ENCODE measurements at regions not wholly inside any gene's neighbourhood (a gene's known extent, or its start where the extent isn't known, plus 50 kb on each side); places are given as distances from the start of the nearest gene placed in this dataset.

DNA sequence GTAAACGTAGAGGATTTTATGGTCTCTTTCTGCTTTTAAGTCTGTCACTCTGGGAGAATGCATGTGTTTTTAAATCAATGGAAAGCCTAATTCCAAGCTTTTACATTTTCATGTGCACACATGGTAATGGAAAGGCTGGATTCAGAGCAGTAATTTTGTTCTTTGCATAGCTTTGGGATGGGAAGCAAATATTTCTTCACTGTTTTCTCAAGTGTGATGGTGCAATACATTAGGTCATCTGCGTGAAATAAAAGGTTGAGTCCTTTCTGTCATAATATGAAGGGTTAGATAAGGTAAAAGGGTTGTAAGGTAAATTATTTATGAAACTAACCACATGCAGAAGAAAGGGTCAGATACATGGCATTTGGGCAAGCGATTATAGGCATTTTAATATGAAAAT is 88.2 kb upstream of the NR3C1 start:
- DNase-seq: no peak

DNA sequence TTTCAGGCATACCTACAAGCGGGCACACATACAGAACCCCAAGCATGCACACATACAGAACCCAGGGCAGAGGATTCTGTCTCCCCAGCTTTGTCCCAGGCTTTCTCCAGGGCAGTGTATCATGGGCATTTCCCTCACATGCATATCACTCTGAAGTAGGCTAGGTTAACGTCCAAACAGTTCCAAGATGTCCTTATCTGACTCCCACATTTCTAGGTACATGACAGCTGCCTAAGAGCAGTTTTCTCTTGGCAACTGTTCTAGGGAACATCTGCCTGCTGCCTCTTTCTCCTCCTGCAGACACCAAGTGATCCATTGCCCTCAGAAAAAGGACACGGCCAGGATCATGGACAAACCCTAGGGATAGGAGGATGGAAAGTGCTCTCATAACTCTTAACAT is 84.9 kb upstream of the NR3C1 start:
- no peak for DNase-seq

DNA sequence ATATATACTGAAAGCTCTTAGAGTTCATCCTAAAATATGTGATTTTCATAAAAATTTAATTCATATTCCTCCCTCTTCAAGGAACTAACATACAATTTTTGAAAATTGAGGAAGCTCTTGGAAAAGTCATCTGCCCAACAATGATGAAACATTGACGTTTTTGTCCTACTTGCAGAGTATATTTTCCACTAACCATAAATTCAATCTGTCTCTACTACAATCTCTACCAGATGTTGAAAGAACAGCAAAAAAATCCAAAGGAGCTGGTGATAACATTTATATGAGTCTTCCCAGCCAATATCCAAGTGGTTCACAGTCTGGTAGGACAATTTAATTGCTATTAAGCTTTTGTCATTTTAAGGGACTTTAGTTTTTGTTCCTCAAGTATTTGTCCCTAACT is 81.1 kb upstream of the NR3C1 start:
- DNase-seq: no peak

DNA sequence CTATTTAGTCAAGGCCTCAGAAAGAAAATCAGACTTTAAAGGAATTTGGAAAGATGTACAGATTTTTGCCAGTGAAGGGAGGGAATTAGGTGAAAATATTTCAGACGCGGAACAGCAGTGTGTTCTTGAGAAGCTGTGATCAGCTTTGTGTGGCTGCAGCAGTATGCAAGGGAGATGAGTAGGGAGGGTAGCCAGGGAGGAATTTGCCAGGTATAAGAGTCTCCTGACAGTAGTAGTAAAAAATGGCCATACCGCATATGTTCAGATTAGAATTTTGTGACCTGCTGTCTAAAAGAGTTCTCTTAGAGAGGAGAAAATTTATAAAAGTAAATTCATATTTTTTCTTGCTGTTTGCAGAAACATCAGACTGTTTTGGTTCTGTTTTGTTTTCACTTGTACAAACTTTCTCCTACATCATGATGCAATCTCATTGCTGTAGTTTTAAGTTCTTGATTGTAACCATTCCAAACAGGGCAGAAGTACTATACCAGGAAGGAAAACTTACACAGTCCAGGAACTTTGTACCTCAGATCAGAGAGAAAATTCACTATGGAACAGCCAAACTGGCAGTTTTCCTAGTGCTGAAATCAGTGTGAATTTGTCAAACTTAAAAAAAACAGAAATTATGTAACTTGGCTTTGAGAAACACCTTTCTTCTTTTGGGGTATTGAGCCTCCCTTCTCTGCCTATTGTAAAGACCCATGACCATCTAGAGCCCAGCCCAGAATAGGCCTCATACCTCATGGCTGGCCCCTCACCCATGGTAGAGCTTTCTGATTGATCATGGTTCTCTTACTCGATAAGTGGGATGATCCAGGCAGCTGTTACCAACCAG is 78.4 kb upstream of the NR3C1 start:
- no peak for DNase-seq

DNA sequence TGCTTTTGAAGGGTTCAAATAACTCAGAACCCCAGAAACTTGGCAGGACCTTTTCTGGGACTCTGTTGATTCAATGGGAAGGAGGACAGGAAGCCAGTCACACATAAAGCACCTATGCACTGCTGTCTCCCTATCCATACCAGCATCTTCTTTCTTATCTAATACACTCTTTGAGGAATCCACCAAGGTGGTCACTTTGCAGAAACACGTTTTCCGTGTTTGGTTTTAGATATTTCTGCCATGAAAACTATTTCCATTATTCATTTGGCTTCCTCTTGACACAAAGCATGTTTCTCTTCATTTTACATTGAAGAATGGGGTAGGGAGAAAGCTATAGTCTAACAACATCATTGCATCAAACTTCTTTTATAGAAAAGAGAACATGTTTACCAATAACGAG is 76.5 kb upstream of the NR3C1 start:
- no peak for DNase-seq

DNA sequence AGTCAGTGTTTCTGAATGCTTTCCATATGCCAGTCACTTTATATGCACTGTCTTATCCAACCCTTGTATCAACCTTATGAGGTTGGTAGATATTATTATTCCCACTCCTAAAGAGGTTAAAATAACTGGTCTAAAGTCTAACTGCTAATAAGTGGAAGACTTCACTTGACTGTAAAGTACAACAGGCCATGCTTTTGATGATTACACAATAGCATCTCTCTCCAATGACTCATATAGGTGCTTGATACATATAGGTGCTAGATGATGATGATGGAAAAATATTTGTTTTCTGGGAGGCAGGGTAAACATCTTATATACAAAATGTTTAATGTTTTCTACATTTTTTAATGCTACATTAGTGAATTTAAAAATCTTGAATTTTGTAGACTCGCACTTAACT is 75.9 kb upstream of the NR3C1 start:
- DNase-seq: no peak

DNA sequence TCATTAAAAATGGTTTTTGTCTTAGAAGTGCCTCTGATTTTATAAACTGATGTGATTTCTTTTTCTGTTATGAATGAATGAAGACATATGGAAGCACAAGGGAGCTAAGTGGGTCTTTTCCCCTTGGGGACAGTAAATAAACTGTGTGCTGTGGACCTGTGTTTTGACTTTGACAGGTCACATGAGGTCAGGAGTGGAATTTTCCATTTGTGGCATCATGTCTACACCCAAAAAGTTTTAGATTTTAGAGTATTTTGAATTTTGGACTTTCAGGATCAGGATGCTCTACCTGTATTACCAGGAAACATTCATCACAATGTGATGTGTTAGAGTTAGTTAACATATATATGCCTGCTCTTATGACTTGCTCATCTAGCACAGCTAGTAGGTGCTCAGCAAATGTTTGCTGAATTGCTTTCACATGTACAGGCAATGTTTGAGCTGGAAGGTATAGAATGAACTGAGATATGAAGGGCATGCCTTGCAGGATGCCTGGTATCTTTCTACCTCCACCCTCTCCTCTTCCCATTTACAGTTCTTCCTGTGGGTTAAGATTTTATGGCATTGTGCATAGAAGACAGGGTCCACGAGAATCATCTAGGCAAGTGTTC is 73.2 kb upstream of the NR3C1 start:
- DNase-seq: no peak

DNA sequence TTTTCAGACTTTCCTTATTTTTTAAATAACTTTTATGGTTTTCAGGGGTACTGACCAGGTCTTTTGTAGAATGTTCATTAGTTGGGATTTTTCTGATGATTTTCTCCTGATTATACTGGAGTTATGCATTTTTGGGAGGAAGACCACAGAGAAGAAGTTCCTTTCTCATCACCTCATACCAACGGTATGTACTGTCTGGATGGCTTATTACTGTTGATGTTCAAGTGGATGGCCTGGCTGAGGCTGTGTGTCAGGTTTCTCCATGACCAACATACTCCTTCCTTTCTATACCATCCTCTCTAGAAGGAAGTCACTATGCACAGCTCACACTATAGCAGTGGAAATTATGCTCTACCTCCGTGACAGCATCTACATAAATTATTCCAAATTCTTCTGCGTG is 71.1 kb upstream of the NR3C1 start:
- no peak for DNase-seq

DNA sequence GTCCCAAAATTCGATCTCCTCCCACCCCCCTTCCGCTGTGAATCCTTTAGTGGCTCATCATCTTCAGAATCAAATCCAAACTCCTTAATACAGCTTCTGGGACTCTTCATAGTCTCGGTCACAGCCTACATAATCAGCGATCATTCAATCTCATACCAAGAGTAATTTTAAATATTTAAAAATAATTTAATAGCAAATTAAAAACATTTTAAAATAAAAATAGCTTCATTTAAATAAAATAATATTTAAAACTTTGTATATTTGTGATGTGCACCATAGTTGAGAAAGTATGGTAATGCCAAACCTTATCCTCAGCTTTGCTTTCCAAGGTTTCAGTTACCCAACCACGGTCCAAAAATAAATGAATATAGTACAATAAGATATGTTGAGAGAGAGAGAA is 70.0 kb upstream of the NR3C1 start:
- no peak for DNase-seq

DNA sequence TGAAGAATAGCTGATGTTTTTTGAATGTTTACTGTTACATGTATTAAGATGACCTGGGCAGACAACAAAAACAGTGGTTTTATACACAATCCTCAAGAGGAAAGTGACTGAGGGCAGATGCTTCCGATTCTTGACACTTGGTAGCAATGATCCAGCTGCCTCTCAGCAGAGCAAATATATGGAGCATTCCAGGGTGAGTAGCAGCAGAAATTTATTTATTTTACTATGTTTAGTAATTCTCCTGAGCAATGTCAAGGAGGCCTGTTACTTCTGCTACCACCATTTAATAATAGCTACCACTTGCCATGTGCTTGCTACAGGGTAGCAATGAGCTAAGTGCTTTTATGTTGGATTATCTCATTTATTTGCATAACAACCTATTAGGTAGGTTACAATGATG is 69.1 kb upstream of the NR3C1 start:
- DNase-seq: no peak

DNA sequence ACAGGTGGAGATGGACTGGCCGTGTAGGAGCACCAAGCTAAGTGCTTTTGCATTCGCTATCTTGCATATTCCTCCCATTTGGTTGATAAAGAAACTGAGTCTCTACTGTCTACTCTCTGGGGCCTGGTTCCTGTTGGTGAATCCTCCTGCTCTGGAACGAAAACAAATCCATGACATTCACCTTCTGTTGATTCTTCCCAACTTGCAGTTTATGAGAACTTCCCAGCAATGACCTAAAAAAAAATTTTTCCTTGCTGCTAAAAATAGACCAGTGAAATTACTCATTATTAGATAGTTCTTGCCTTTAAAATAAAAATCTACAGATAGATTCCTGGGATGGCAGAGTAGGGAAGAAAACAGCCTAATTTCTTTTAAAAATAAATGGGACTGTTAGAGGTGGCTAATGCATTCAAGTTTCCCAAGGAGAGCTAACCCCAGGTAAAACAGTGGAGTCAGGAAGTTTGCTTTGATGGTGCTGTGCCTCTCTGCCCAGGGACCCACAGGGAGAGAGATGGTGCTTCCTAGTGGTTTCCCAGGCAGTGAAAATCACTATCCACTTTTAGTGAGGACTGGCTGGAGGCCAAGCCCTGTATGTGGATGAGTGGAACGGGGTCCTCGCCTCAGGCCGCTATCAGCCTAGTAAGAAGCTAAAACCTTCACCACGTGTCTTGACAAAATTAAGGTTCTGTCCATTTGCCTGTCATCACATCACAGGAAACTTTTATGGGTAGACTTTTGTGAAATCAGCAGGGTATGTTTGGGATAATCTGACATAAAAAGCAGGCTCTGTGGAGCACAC is 68.4 kb upstream of the NR3C1 start:
- no peak for DNase-seq

DNA sequence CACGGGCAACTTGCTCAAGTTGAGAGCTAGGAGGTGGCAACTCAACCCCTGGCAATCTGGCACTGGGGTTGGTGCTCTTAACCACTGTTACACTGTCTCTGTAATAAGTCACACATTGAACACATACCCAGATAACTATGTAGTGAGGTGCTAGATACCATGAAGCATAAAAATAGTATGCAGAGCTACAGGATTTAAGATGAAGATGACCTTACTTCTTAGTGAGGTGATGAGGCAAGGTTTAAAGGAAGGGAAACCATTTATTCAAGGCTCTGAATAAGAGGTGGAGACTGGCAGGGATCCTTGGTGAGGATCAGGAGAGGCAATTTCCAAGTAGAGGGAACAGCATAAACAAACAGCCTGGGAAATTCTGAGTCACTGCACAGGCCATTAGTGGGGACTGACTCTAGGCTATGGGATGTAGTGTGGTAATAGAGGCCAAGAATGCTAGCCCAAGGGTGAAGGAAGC is 67.6 kb upstream of the NR3C1 start:
- DNase-seq: no peak

DNA sequence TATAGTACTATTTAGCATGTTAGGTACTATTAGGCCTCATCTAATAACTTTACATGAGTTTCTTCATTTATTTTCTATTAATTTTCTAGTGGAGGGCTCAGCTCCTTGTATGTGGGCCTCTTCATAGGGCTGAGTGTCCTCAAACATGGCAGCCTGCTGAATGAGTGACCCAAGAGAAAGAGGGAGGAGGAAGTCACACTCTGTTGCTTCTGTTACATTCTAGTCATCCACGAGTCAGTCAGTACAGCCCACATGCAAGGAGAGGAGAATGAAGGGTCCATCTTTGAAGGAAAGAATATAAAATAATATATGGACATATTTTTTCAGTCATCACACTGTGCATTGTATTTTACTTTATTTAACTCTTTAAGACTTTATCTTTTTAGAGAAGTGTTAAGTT is 66.6 kb upstream of the NR3C1 start:
- no peak for DNase-seq

DNA sequence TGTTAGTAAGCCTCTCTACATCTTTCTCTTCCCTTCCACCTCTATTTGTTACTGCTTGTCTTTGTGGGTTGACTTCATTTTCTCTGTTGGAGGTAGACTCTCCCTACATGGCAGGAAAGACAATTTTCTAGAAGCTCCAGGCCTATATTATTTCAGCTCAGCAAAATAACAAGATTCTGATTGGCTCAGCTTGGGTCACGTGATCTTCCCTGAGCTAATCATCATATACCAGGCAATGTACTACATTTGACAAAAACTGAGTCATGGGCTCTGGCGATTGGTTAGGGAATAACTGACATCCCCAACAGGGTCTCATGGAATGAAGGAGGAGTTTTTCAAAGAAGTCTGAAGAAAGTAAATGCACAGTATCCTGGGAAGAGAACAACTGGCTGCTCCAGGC is 65.6 kb upstream of the NR3C1 start:
- DNase-seq: no peak

DNA sequence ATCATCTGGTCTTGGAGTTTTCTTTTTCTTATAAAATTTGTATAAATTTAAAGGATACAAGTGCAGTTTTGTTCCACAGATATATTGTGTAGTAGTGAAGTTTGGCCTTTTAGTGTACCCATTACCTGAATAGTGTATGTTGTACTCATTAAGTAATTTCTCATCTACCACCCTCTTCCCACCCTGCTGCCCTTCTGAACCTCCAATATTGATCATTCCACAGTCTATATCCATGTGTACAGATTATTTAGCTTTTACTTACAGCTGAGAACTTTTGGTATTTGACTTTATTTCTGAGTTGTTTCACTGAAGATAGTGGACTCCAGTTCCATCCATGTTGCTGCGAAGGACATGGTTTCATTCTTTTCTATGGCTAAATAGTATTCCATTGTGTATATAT is 63.1 kb upstream of the NR3C1 start:
- no peak for DNase-seq

DNA sequence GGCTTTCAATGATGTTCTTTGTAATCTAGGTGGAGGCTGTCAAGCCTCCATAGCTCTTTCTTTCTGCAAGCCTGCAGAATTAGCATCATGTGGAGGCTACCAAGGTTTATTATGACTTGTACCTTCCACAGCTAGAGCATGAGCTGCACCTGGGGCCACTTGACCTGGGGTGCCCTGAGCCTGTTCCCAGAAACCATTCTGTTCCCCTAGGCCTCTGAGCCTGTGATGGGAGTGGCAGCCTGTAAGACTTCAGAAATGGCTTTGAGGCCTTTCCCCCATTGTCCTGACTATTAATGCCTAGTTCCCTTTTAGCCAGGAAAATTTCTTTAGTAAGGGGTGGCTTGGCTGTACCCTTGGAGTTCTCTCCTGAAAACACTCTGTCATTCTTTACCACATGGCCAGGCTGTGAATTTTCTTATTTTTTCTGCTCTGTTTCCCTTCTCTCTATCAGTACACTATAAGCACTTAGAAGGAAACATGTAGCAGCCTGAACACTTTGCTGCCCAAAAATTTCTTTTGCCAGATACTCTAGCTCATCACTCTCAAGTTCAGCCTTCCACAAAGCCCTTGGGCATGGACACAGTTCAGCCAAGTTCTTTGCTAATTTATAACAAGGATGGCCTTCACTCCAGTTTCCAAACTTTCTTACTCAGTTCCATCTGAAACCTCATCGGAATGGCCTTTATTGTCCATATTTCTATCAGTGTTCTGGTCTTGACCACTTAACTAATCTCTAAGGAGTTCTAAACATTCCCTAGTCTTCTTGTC is 61.4 kb upstream of the NR3C1 start:
- no peak for DNase-seq

DNA sequence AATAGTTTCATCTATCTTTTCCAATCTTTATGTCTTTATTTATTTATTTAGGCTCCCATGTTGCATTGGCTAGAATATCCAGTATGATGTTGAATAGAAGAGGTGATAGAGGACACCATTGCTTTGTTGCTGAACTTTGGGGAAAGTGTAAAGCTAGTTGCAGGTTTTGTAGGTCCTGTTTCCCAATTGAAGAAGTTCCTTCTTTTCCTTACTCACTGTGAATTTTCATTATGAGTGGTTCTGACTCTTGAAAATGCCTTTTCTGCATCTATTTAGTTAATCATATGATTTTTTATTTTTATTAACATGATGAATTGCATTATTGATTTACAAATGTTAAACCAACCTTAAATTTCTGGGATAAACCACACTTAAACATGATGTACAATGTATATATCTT is 58.9 kb upstream of the NR3C1 start:
- no peak for DNase-seq

DNA sequence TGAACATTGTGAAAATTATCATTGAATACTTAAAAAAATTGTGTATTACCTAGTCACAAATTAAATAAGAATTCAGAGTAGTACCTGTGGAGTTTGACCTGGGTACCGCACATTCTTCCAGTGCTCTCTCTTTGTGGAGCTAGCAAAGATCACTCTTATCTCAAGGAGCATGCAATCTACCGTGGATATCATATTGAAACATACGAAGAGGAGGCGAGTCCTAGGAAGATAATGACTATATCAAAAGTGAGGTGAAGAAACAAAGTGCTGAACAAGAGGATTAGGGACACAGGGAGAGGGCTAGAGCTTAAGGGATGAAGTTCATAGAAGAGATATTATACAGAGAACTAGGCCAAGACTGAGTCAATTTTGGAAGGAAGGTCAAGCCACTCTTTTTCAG is 55.9 kb upstream of the NR3C1 start:
- no peak for DNase-seq

DNA sequence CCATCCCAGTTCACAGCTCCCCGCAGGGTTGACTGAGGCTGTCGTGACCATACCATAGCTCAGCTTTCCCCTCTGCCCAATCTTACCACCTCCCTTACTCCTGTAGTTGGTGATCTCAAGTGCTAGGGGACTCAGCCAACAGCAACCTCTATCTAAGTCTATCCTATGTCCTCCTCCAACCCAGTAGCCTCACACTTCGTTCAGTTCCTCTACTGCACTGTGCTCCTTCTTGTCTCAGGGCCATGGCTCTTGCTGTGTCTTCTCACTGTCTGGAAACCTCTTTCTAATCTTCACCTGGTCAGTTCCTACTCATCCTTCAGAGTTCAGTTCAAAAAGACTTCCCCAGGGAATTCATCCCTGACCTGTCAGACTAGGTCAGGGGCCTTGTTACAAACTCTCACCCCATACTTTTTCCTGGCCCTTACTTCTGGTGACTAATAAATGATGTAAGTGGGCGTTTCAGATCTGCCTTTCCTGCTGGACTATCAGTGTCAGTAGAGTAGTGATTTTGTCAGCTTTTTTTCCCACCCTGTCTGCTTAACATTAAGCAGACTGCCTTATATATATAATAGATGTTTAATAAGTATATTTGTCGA is 53.6 kb upstream of the NR3C1 start:
- no peak for DNase-seq

DNA sequence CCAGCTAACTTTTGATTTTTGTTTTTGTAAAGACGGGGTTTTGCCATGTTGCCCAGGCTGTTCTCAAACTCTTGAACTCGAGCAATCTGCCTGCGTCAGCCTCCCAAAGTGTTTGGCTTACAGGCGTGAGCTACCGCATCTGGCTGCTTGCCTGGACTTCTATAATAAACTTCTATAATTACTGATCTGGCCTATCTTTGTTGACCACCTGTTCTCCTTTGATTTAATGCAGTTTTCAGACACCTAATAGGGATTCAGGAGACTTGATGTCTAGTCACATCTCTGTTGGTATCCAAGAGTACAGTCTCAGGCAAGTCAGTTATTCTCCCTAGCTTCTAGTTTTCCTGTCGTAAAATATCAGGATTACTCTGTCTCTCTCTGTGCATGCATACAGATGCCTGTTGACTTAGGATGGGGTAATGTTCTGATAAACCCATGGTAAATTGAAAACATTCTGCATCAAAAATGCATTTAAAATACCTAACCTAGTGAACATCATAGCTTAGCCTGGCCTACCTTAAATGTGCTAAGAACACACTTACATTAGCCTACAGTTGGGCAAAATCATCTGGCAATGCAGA is 51.5 kb upstream of the NR3C1 start:
- no peak for DNase-seq

DNA sequence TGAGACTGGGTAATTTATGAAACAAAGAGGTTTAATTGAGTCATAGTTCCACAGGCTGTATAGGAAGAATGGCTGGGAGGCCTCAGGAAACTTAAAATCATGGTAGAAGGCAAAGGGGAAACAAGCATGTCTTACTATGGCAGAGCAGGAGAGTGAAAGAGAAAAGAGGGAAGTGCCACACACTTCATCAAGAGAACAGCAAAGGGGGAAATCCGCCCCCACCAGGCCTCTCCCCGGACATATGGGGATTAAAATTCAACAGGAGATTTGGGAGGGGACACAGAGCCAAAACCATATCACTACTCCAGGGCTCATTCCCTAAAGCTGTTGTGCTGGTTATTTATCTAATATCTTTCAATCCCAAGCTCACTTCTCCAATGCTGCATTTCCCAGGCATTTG is 50.2 kb upstream of the NR3C1 start:
- no peak for DNase-seq

Measured in hindlimb muscle (tissue), 1 donor.